Smooth muscle cell (in vitro differentiated cells): ENCODE measurements at regions not wholly inside any gene's neighbourhood (a gene's known extent, or its start where the extent isn't known, plus 50 kb on each side); places are given as distances from the start of the nearest gene placed in this dataset.

Source experiments
- DNase-seq: peaks from one replicate; lab custom pipeline; 2025; ENCODE audit not compliant: unreplicated experiment; lab: John Stamatoyannopoulos, UW
- H2AFZ ChIP-seq: fragments of 200-600 bp; sonication (generic); 2 replicates; pipeline ENCODE4 v1.6.0; 2016; ENCODE audit warnings: antibody characterized with exemption, low read depth, mild to moderate bottlenecking
- H3F3A ChIP-seq: fragments of 200-600 bp; sonication (generic); 2 replicates; pipeline ENCODE4 v1.6.0; 2017; ENCODE audit warnings: antibody characterized with exemption, low read depth
- H3K27ac ChIP-seq: fragments of 200-600 bp; sonication (generic); 2 replicates; pipeline ENCODE4 v1.5.1; 2016; ENCODE audit warnings: low read depth, mild to moderate bottlenecking
- H3K27me3 ChIP-seq: fragments of 200-600 bp; sonication (generic); 2 replicates; pipeline ENCODE4 v1.6.1; 2016; ENCODE audit warnings: low read depth, mild to moderate bottlenecking
- H3K36me3 ChIP-seq: fragments of 200-600 bp; sonication (generic); 2 replicates; pipeline ENCODE4 v1.5.1; 2016; ENCODE audit warnings: low read depth
- H3K4me1 ChIP-seq: fragments of 200-600 bp; sonication (generic); 2 replicates; pipeline ENCODE4 v1.5.1; 2016; ENCODE audit warnings: low read depth
- H3K4me2 ChIP-seq: fragments of 200-600 bp; sonication (generic); 2 replicates; pipeline ENCODE4 v1.6.0; 2016; ENCODE audit warnings: mild to moderate bottlenecking
- H3K4me3 ChIP-seq: fragments of 200-600 bp; sonication (generic); 2 replicates; pipeline ENCODE4 v1.5.1; 2016; ENCODE audit warnings: mild to moderate bottlenecking
- H3K79me2 ChIP-seq: fragments of 200-600 bp; sonication (generic); 2 replicates; pipeline ENCODE4 v1.6.0; 2016; ENCODE audit warnings: low read depth, mild to moderate bottlenecking
- H3K9ac ChIP-seq: fragments of 200-600 bp; sonication (generic); 2 replicates; pipeline ENCODE4 v1.6.0; 2016; ENCODE audit warnings: low read depth
- H3K9me3 ChIP-seq: fragments of 200-600 bp; sonication (generic); replicated peaks from 2 replicates; pipeline ENCODE4 v1.5.1; 2016; ENCODE audit warnings: low read depth
- H4K20me1 ChIP-seq: fragments of 200-600 bp; sonication (generic); 2 replicates; pipeline ENCODE4 v1.6.0; 2016; ENCODE audit warnings: low read depth
- WGBS: methylation state at CpG from one replicate; pipeline ENCODE4 v1.1.7; 2016; ENCODE audit warnings: low lambda C conversion rate; 5-methylcytosine and 5-hydroxymethylcytosine counted together
- TF ChIP-seq, protein P1 (sequence below): fragments of 200-600 bp; sonication (generic); IDR thresholded peaks from 2 replicates; pipeline ENCODE4 v1.5.1; 2017; ENCODE audit warnings: borderline replicate concordance, mild to moderate bottlenecking, antibody characterized with exemption; ENCODE audit not compliant: insufficient read depth, poor library complexity, severe bottlenecking

DNA sequence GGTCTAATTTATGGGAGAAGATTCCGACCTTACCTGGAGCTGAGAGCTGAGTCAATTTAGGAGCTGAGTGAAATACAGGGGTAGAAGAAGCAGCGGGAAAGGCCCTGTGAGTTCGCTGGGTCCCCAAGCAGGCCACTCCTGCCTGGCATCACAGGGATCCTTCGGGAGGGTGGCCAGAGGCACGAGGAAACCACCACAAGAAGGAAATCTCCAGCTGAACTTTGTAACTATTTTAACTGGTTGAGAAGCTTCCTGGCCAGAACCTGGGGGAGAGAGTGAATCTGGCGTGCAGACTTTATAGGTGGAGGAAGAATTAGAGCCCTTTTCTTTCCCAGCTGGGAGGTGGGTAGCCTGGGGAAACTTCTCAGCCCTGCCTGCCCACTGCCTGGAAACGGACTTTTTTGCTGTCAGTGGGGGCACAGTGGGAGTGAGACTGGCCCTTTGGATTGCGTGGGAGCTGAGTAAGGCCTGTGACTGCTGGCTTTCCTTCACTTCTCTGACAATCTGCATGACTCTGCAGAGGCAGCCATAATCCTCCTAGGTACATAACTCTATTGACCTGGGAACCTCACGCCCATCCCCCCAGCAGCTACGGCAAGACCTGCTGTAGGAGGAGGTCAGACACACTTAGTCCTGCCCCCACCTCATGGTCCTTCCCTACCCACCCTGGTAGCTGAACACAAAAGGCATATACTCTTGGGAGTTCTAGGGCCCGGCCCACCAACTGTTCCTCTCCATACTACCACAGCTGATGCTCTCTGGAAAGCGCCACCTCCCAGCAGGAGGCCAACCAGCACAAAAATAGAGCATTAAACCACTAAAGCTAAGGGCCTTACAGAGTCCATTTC lies 340.7 kb downstream of the CNTN3 start:
- H3K4me1 ChIP-seq = no peaks in the 10 kb centered on the region
- H4K20me1 ChIP-seq = no peaks in the 10 kb centered on the region
- no peak for DNase-seq
- no peaks in the 10 kb centered on the region for H3K36me3 ChIP-seq
- H3K79me2 ChIP-seq = no peaks in the 10 kb centered on the region
- H3F3A ChIP-seq = no peaks in the 10 kb centered on the region
- TF ChIP-seq, protein P1, sequence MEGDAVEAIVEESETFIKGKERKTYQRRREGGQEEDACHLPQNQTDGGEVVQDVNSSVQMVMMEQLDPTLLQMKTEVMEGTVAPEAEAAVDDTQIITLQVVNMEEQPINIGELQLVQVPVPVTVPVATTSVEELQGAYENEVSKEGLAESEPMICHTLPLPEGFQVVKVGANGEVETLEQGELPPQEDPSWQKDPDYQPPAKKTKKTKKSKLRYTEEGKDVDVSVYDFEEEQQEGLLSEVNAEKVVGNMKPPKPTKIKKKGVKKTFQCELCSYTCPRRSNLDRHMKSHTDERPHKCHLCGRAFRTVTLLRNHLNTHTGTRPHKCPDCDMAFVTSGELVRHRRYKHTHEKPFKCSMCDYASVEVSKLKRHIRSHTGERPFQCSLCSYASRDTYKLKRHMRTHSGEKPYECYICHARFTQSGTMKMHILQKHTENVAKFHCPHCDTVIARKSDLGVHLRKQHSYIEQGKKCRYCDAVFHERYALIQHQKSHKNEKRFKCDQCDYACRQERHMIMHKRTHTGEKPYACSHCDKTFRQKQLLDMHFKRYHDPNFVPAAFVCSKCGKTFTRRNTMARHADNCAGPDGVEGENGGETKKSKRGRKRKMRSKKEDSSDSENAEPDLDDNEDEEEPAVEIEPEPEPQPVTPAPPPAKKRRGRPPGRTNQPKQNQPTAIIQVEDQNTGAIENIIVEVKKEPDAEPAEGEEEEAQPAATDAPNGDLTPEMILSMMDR = no peak
- no peaks in the 10 kb centered on the region for H3K9me3 ChIP-seq
- 91% methylated on average over 12 of the region's 12 CpGs for WGBS
- H3K9ac ChIP-seq = no peak overlapping the region
- no peak overlapping the region for H3K4me3 ChIP-seq
- no peak overlapping the region for H2AFZ ChIP-seq
- no peak overlapping the region for H3K27ac ChIP-seq
- no peaks in the 10 kb centered on the region for H3K27me3 ChIP-seq
- H3K4me2 ChIP-seq = no peak overlapping the region

DNA sequence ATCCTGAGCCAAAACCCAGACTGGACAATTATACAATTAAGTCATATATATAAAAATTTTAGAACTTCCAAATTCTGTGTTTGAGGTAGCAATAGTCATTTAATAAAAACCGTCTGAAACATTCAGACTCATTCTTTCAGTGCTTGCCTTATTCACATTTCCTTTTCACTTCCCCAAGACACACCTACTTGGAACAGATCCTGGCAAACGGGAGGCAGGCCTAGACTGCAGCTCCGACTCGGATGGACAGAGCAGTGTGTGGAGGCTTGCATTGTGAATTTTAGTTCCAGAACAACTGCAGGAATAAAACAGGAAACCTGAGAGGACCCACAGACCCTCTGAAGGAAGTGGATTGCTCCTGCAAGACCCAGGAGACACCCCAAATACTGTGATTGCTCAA lies 341.4 kb downstream of the CNTN3 start:
- Histone ChIP-seq H3K36me3 (no peaks in the 10 kb centered on the region), H3K9me3 (no peaks in the 10 kb centered on the region), H3K79me2 (no peaks in the 10 kb centered on the region), H2AFZ (no peak overlapping the region), H3K4me1 (no peaks in the 10 kb centered on the region), H3K4me3 (no peak overlapping the region), H3K9ac (no peak overlapping the region), H3K27ac (no peak overlapping the region), H4K20me1 (no peaks in the 10 kb centered on the region), H3F3A (no peaks in the 10 kb centered on the region), H3K4me2 (no peak overlapping the region), H3K27me3 (no peaks in the 10 kb centered on the region)
- DNase-seq = no peak
- TF ChIP-seq, protein P1 = no peak
- 83% methylated on average over 4 of the region's 4 CpGs for WGBS

DNA sequence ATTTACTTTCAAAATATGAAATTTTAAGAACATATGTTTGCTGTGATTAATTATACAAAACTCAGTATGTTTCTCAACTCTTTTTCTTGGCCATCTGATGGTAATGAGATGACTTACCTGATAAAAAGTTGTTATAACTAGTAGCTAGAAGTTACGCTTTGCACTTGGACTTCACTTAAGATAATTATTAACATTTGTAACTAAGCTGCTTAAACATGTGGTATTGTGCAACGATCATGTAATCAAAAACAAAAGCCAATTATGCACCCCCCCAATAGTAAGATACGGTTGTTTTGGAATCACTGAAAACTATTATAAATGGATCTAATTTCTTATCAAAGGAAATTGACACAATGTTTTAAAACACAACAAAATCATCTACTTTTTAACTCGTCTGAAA lies 342.9 kb downstream of the CNTN3 start:
- Histone ChIP-seq H3K79me2 (no peaks in the 10 kb centered on the region), H3K4me2 (no peak overlapping the region), H3K36me3 (no peaks in the 10 kb centered on the region), H3K9me3 (no peaks in the 10 kb centered on the region), H3K27me3 (no peaks in the 10 kb centered on the region), H3F3A (no peaks in the 10 kb centered on the region), H2AFZ (no peak overlapping the region), H3K4me1 (no peaks in the 10 kb centered on the region), H3K9ac (no peak overlapping the region), H3K4me3 (no peak overlapping the region), H3K27ac (no peak overlapping the region), H4K20me1 (no peaks in the 10 kb centered on the region)
- TF ChIP-seq, protein P1 = no peak
- no peak for DNase-seq
- WGBS = 86% methylated on average over 4 of the region's 4 CpGs

DNA sequence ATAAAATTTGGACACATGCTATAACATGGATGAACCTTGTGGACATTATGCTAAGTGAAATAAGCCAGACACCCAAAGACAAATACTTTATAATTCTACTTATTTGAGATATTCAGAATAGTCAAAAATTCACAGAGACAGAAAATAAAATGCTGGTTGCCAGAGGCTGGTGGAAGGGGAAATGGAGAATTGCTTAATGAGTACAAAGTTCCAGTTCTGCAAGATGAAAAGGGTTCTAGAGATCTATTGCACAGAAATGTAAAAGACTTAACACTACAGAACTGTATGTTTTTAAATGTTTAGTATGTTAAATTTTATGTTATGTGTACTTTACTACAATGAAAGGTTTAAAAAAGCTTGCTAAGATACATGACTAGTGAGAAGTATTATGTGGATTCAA lies 344.8 kb downstream of the CNTN3 start:
- Histone ChIP-seq H2AFZ (no peak overlapping the region), H3K79me2 (no peaks in the 10 kb centered on the region), H3F3A (no peaks in the 10 kb centered on the region), H3K4me1 (no peaks in the 10 kb centered on the region), H4K20me1 (no peaks in the 10 kb centered on the region), H3K27me3 (no peaks in the 10 kb centered on the region), H3K27ac (no peak overlapping the region), H3K9ac (no peak overlapping the region), H3K36me3 (no peaks in the 10 kb centered on the region), H3K9me3 (no peaks in the 10 kb centered on the region), H3K4me2 (no peak overlapping the region), H3K4me3 (no peak overlapping the region)
- no peak for DNase-seq
- TF ChIP-seq, protein P1 = no peak
